ENCODE measurements at regions not wholly inside any gene's neighbourhood (a gene's known extent, or its start where the extent isn't known, plus 50 kb on each side); places are given as distances from the start of the nearest gene placed in this dataset.

DNA sequence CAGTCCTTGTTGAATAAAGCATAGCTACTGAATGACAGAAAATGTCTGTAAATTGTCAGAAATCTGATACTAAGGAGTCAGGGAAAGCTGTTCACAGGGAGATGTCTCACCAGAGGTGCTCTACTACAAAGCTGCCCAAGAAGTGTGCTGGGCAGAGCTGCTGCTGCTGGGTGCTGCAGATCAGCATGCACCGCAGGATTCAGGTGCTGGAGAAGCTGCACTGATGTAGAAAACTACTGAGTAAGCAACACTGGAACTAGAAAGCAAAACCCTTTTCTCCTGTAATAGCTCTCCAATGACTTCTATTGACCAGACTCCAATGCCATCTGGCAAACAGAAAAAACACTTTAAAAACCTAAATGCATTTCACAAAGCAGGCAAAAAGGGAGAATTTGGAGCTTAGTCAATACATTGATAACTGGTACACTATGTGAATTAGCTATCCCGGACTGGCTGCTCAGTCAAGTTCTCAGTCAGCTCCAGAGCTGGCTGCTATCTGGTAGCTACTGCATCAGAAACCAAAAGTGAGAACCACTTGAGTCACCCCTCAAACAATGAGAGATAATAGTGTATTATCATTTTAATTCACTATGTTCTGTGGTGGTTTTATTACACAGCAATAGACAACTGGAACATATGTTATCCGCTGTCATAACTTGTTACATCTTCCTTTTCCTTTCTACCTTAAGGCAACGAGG is 493.1 kb downstream of the CPS1 start:
- WGBS = 91% methylated on average over 4 of the region's 4 CpGs
- no peaks in the 10 kb centered on the region for H3K9me3 ChIP-seq (ENCODE audit: control insufficient read depth in 2 of 2, insufficient read depth in 1 of 2, low read length in 1 of 2)
- H3K4me3 ChIP-seq (ENCODE audit: low read length in 2 of 2) = no peak overlapping the region
- H3K27me3 ChIP-seq (ENCODE audit: control insufficient read depth in 2 of 2, insufficient read depth in 1 of 2, low read length in 1 of 2) = no peaks in the 10 kb centered on the region
- DNase-seq (ENCODE audit: low read depth in 6 of 9, low spot score in 9 of 9) = no peak
- H3K36me3 ChIP-seq (ENCODE audit: control insufficient read depth in 2 of 2, insufficient read depth in 2 of 2, low read length in 1 of 2) = no peaks in the 10 kb centered on the region
- no peak overlapping the region for H3K27ac ChIP-seq (ENCODE audit: low read depth in 1 of 2, low read length in 1 of 2)
- no peaks in the 10 kb centered on the region for H3K4me1 ChIP-seq (ENCODE audit: control insufficient read depth in 2 of 2, insufficient read depth in 2 of 2, low read length in 2 of 2)

DNA sequence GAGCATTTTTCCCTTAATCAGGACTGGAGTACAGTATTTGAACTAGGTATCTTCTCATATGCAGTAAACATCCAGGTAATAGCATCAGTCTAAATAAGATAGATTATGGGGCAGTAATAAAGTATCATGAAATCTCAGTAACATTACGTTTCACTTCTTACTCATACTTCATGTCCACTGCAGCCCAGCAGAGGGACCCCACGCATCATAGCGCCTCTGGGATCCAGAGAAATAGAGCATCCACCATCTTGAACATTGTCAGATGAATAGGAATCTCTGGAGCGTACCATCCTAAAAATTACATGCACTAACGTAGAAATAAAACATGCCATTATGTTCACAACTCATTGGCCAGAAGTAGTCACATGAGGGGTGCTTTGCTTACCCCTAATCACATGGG is 499.0 kb downstream of the CPS1 start:
- Histone ChIP-seq H3K9me3 (ENCODE audit: control insufficient read depth in 2 of 2, insufficient read depth in 1 of 2, low read length in 1 of 2) (no peaks in the 10 kb centered on the region), H3K27ac (ENCODE audit: low read depth in 1 of 2, low read length in 1 of 2) (no peak overlapping the region), H3K27me3 (ENCODE audit: control insufficient read depth in 2 of 2, insufficient read depth in 1 of 2, low read length in 1 of 2) (no peaks in the 10 kb centered on the region), H3K4me3 (ENCODE audit: low read length in 2 of 2) (no peak overlapping the region), H3K4me1 (ENCODE audit: control insufficient read depth in 2 of 2, insufficient read depth in 2 of 2, low read length in 2 of 2) (no peaks in the 10 kb centered on the region), H3K36me3 (ENCODE audit: control insufficient read depth in 2 of 2, insufficient read depth in 2 of 2, low read length in 1 of 2) (no peaks in the 10 kb centered on the region)
- no peak for DNase-seq (ENCODE audit: low read depth in 6 of 9, low spot score in 9 of 9)
- 85% methylated on average over 5 of the region's 5 CpGs for WGBS

DNA sequence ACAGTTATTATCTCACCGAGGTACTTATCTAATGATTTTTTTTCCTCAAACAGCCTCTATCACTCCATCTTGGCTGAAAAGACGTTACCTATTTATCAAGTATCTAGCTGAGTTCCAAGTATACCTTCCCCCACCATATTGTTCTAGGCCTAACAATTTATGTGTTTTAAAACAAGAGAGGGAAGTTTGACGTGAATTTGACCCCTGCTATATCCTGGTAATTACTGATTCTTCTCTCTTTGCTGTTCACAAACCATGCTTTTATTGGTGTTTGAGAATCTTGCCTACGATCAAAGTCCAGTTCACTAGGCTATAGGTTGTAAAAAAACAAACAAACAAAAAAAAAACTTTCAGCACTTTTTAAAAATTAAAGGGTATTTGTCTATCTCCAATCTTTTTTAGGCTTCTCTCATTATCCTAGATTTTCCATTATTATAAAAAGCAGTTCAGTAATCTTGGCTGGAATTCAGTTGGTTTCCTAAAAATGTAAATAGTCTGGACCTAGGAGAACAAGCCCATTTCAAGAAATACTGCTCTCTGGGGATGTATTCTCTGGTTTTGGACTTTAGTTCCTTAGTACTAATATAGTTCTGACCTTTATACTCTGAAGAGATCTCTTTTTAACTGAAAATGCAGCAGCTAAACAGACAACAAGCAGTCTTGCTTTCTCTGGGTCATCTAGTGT is 505.4 kb downstream of the CPS1 start:
- Histone ChIP-seq H3K4me1 (ENCODE audit: control insufficient read depth in 2 of 2, insufficient read depth in 2 of 2, low read length in 2 of 2) (no peaks in the 10 kb centered on the region), H3K36me3 (ENCODE audit: control insufficient read depth in 2 of 2, insufficient read depth in 2 of 2, low read length in 1 of 2) (no peaks in the 10 kb centered on the region), H3K27me3 (ENCODE audit: control insufficient read depth in 2 of 2, insufficient read depth in 1 of 2, low read length in 1 of 2) (no peaks in the 10 kb centered on the region), H3K9me3 (ENCODE audit: control insufficient read depth in 2 of 2, insufficient read depth in 1 of 2, low read length in 1 of 2) (no peaks in the 10 kb centered on the region), H3K4me3 (ENCODE audit: low read length in 2 of 2) (no peak overlapping the region), H3K27ac (ENCODE audit: low read depth in 1 of 2, low read length in 1 of 2) (no peak overlapping the region)
- 77% methylated on average over 4 of the region's 4 CpGs for WGBS
- no peak for DNase-seq (ENCODE audit: low read depth in 6 of 9, low spot score in 9 of 9)

DNA sequence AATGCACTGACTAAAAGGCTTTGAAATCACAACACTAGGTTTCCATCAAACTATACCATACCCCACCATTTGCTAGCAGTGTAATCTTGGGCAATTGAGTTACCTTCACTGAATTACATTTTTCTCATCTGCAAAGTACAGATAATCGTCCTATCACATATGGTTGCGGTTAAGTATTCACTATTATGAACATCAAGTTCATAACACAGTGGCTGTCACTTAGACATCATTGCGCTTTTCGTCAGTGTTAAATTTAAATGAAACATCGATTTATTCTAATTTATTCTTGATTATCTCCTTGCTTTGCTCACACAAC is 505.9 kb downstream of the CPS1 start:
- WGBS = 97% methylated on average over 5 of the region's 5 CpGs
- Histone ChIP-seq H3K27me3 (ENCODE audit: control insufficient read depth in 2 of 2, insufficient read depth in 1 of 2, low read length in 1 of 2) (no peaks in the 10 kb centered on the region), H3K36me3 (ENCODE audit: control insufficient read depth in 2 of 2, insufficient read depth in 2 of 2, low read length in 1 of 2) (no peaks in the 10 kb centered on the region), H3K4me3 (ENCODE audit: low read length in 2 of 2) (no peak overlapping the region), H3K27ac (ENCODE audit: low read depth in 1 of 2, low read length in 1 of 2) (no peak overlapping the region), H3K4me1 (ENCODE audit: control insufficient read depth in 2 of 2, insufficient read depth in 2 of 2, low read length in 2 of 2) (no peaks in the 10 kb centered on the region), H3K9me3 (ENCODE audit: control insufficient read depth in 2 of 2, insufficient read depth in 1 of 2, low read length in 1 of 2) (no peaks in the 10 kb centered on the region)
- no peak for DNase-seq (ENCODE audit: low read depth in 6 of 9, low spot score in 9 of 9)

DNA sequence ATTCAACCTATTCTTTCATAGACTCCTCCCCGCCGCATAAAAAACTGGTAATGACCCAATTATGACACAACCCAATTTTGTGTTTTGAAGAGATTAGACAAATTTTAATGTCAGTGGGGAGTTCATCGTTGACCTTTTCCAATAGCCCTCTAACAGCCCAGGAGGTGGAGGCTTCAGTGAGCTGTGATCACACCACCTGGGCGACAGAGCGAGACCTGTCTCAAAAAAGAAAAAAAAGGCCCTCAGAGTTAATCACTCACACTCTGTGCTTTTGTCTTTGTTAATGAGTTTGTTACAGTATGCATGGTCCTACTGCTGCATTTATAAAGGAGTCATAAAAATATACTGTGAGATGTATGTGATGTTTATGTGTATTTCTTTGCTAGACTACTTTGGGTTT is 510.6 kb downstream of the CPS1 start:
- Histone ChIP-seq H3K4me3 (ENCODE audit: low read length in 2 of 2) (no peak overlapping the region), H3K27me3 (ENCODE audit: control insufficient read depth in 2 of 2, insufficient read depth in 1 of 2, low read length in 1 of 2) (no peaks in the 10 kb centered on the region), H3K9me3 (ENCODE audit: control insufficient read depth in 2 of 2, insufficient read depth in 1 of 2, low read length in 1 of 2) (peaks cover 0 to 2% of the 10 kb centered on the region in 2 donors), H3K27ac (ENCODE audit: low read depth in 1 of 2, low read length in 1 of 2) (no peak overlapping the region), H3K36me3 (ENCODE audit: control insufficient read depth in 2 of 2, insufficient read depth in 2 of 2, low read length in 1 of 2) (no peaks in the 10 kb centered on the region), H3K4me1 (ENCODE audit: control insufficient read depth in 2 of 2, insufficient read depth in 2 of 2, low read length in 2 of 2) (no peaks in the 10 kb centered on the region)
- no peak for DNase-seq (ENCODE audit: low read depth in 6 of 9, low spot score in 9 of 9)
- 98% methylated on average over 5 of the region's 5 CpGs for WGBS

DNA sequence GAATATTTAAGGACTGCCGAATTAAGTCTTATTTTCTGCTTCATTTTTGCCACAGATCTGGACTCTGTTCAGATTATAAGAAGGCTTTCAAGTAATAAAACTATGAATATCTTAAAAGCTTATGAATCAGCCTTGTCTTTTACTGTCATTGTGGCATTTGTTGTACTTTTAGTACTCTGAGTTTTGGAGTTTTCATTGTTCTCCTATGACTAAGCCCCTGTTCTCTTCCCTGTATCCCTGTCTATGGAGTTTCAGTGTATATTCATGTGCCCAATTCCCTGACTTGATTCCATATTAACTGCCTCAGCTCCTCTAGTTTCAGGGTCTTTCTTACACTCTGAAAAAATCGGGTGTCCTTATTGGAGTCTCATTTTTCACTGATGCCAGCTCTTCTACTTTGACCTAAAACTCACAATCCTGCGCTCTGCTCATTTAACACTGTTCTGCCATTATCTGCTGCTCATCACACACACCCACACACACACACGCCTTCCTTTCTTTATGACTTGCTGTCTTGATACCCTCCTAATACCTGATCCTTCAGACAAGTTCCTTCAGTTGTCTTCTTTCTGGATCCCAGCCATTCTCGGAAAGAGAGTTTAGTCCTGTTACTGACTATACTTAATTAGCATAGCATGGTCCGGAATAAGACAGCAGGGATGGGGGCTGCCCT is 511.8 kb downstream of the CPS1 start:
- WGBS = 89% methylated on average over 6 of the region's 6 CpGs
- Histone ChIP-seq H3K9me3 (ENCODE audit: control insufficient read depth in 2 of 2, insufficient read depth in 1 of 2, low read length in 1 of 2) (peaks cover 0 to 2% of the 10 kb centered on the region in 2 donors), H3K27ac (ENCODE audit: low read depth in 1 of 2, low read length in 1 of 2) (no peak overlapping the region), H3K27me3 (ENCODE audit: control insufficient read depth in 2 of 2, insufficient read depth in 1 of 2, low read length in 1 of 2) (no peaks in the 10 kb centered on the region), H3K36me3 (ENCODE audit: control insufficient read depth in 2 of 2, insufficient read depth in 2 of 2, low read length in 1 of 2) (no peaks in the 10 kb centered on the region), H3K4me1 (ENCODE audit: control insufficient read depth in 2 of 2, insufficient read depth in 2 of 2, low read length in 2 of 2) (no peaks in the 10 kb centered on the region), H3K4me3 (ENCODE audit: low read length in 2 of 2) (no peak overlapping the region)
- DNase-seq (ENCODE audit: low read depth in 6 of 9, low spot score in 9 of 9) = no peak

DNA sequence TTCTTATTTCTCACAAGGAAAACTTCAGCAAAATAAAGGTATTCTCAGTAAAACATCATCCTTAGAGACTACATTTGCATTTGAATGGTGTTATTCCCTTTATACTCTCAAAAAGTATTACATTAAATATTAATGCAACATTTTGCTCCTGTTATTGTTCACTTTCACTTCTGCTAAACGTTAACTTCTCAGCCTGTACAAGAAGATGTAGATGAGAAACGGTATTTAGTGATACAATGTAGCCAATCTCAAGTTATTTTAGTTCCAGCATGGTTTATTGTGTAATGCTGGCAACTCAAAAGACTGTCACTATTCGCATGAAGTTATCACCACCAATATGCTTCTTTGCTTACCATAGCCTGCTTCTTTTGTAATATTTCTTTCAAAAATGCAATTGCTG is 514.1 kb downstream of the CPS1 start:
- 83% methylated on average over 3 of the region's 3 CpGs for WGBS
- Histone ChIP-seq H3K27ac (ENCODE audit: low read depth in 1 of 2, low read length in 1 of 2) (no peak overlapping the region), H3K27me3 (ENCODE audit: control insufficient read depth in 2 of 2, insufficient read depth in 1 of 2, low read length in 1 of 2) (no peaks in the 10 kb centered on the region), H3K9me3 (ENCODE audit: control insufficient read depth in 2 of 2, insufficient read depth in 1 of 2, low read length in 1 of 2) (peaks cover 0 to 2% of the 10 kb centered on the region in 2 donors), H3K36me3 (ENCODE audit: control insufficient read depth in 2 of 2, insufficient read depth in 2 of 2, low read length in 1 of 2) (no peaks in the 10 kb centered on the region), H3K4me1 (ENCODE audit: control insufficient read depth in 2 of 2, insufficient read depth in 2 of 2, low read length in 2 of 2) (no peaks in the 10 kb centered on the region), H3K4me3 (ENCODE audit: low read length in 2 of 2) (no peak overlapping the region)
- DNase-seq (ENCODE audit: low read depth in 6 of 9, low spot score in 9 of 9) = no peak

DNA sequence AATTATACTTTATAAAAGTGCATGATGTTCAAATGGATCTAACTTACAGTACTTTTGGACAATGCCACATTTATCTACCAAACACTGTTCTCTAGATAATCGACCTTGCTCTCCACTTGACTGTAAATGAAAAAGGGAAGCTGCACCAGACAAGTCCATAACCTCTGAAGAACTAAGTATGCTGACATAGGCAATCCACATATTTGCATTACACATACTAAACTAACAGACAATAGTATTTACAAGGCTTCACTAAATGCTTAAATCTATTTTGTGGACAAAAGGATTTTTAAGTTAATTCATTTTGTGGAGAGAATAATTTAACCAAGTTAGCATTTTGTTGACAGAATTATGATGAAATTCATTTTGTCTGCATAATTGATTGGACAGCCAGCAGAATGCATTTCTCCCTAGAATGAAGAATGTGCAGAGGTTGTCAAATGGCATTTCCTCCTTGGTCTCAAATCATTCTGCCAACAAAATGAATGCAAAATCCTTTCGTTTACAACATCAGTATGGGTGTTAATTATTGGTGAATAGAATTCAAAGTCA is 520.9 kb downstream of the CPS1 start:
- Histone ChIP-seq H3K4me1 (ENCODE audit: control insufficient read depth in 2 of 2, insufficient read depth in 2 of 2, low read length in 2 of 2) (no peaks in the 10 kb centered on the region), H3K27me3 (ENCODE audit: control insufficient read depth in 2 of 2, insufficient read depth in 1 of 2, low read length in 1 of 2) (no peaks in the 10 kb centered on the region), H3K36me3 (ENCODE audit: control insufficient read depth in 2 of 2, insufficient read depth in 2 of 2, low read length in 1 of 2) (no peaks in the 10 kb centered on the region), H3K27ac (ENCODE audit: low read depth in 1 of 2, low read length in 1 of 2) (no peak overlapping the region), H3K9me3 (ENCODE audit: control insufficient read depth in 2 of 2, insufficient read depth in 1 of 2, low read length in 1 of 2) (no peaks in the 10 kb centered on the region), H3K4me3 (ENCODE audit: low read length in 2 of 2) (no peak overlapping the region)
- no peak for DNase-seq (ENCODE audit: low read depth in 6 of 9, low spot score in 9 of 9)
- WGBS = 34% methylated on average over 2 of the region's 2 CpGs

DNA sequence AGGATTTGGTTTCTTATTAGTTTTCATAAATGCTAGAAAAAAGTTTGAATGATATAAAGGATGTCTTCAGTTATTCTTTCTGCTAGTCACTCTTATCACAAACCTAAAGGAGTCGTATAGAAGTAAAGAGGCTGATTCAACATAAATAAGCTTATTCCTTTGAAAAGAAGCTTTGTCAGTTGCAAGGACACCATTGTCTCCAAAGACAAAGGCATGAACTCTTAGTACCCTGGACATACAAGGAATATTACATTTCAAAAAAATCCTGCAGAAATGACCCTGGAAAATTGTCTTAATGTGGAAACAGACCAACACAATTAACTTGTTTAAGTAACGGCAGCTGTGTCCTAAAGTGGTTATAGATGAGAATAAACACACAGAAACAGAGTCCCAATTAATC is 528.0 kb downstream of the CPS1 start:
- no peaks in the 10 kb centered on the region for H3K9me3 ChIP-seq (ENCODE audit: control insufficient read depth in 2 of 2, insufficient read depth in 1 of 2, low read length in 1 of 2)
- H3K4me1 ChIP-seq (ENCODE audit: control insufficient read depth in 2 of 2, insufficient read depth in 2 of 2, low read length in 2 of 2) = no peaks in the 10 kb centered on the region
- H3K27ac ChIP-seq (ENCODE audit: low read depth in 1 of 2, low read length in 1 of 2) = no peak overlapping the region
- H3K4me3 ChIP-seq (ENCODE audit: low read length in 2 of 2) = no peak overlapping the region
- H3K36me3 ChIP-seq (ENCODE audit: control insufficient read depth in 2 of 2, insufficient read depth in 2 of 2, low read length in 1 of 2) = no peaks in the 10 kb centered on the region
- DNase-seq (ENCODE audit: low read depth in 6 of 9, low spot score in 9 of 9) = no peak
- 89% methylated on average over 2 of the region's 2 CpGs for WGBS
- H3K27me3 ChIP-seq (ENCODE audit: control insufficient read depth in 2 of 2, insufficient read depth in 1 of 2, low read length in 1 of 2) = no peaks in the 10 kb centered on the region

Data from thymus (tissue), 11 donors.